Activated T-cell treated with anti-CD3 and anti-CD28 coated beads, Interleukin-2, amount 50 U/mL, for 72 hours (primary cell): ENCODE measurements at regions not wholly inside any gene's neighbourhood (a gene's known extent, or its start where the extent isn't known, plus 50 kb on each side); places are given as distances from the start of the nearest gene placed in this dataset.
"Not testable (repeated sequence)": the region's sequence is repeated elsewhere in the genome, so short reads cannot be mapped to it uniquely, and the experiment has no call there.

Experiments
- ATAC-seq, 2 donors: fragments of 150-1000 bp; cut with Tn5 transposase; replicated peaks in 1 of 2; 2 replicates each; pipeline ENCODE4 v1.10.0; 2021; ENCODE audit warnings: moderate library complexity in 2 of 2, mild to moderate bottlenecking in 1 of 2
- DNase-seq, 2 donors: peaks; one replicate each; pipeline ENCODE4 v3.0.0; 2021 to 2022; ENCODE audit warnings: mixed read lengths in 1 of 2
- H3K27ac Mint-ChIP-seq: one replicate; pipeline ENCODE4 v1.8.0; 2022; ENCODE audit warnings: mild to moderate bottlenecking, moderate library complexity, mixed read lengths
- H3K27me3 Mint-ChIP-seq: one replicate; pipeline ENCODE4 v1.8.0; 2022; ENCODE audit warnings: low read depth, mixed read lengths
- H3K36me3 Mint-ChIP-seq, 2 donors: one replicate each; pipeline ENCODE4 v1.8.0; 2022; ENCODE audit warnings: mixed read lengths in 2 of 2, mild to moderate bottlenecking in 1 of 2; ENCODE audit not compliant: insufficient read depth in 2 of 2
- H3K4me1 Mint-ChIP-seq: one replicate; pipeline ENCODE4 v1.8.0; 2022; ENCODE audit warnings: low read depth, mixed read lengths
- H3K4me3 Mint-ChIP-seq, 2 donors: one replicate each; pipeline ENCODE4 v1.8.0; 2022; ENCODE audit warnings: mild to moderate bottlenecking in 2 of 2, mixed read lengths in 2 of 2, moderate library complexity in 2 of 2
- H3K9me3 Mint-ChIP-seq, 2 donors: one replicate each; pipeline ENCODE4 v1.8.0; 2022; ENCODE audit warnings: mixed read lengths in 2 of 2

DNA sequence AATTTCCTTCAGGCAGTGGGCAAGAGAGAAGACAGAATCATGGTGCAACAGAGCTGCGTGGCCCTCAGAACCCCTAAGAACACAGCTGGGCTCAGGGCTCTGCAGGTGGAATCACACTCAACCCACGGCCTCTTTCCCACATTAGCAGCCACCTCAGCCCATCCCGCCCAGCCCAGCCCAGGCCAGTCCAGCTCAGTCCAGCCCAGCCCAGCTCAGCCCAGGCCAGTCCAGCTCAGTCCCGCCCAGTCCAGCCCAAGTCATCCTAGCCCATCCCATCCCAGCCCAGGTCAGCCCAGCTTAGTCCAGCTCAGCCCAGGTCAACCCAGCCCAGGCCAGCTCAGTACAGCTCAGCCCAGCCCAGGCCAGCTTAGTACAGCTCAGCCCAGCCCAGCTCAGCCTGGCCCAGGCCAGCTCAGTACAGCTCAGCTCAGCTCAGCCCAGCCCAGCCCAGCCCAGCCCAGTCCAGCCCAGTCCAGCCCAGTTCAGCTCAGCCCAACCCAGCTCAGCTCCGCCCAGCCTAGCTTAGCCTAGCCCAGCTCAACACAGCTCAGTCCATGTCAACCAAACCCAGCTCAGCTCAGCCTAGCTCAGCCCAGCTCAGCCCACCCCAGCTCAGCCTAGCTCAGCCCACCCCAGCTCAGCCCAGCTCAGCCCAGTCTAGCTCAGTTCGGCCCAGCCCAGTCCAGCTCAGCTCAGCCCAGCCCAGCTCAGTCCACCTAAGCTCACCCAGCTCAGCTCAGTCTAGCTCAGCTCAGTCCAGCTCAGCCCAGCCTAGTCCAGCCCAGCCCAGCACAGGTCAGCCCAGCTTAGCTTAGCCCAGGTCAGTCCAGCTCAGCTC is 183.1 kb downstream of the TMEM121 start:
- H3K4me3 Mint-ChIP-seq = no peak overlapping the region

DNA sequence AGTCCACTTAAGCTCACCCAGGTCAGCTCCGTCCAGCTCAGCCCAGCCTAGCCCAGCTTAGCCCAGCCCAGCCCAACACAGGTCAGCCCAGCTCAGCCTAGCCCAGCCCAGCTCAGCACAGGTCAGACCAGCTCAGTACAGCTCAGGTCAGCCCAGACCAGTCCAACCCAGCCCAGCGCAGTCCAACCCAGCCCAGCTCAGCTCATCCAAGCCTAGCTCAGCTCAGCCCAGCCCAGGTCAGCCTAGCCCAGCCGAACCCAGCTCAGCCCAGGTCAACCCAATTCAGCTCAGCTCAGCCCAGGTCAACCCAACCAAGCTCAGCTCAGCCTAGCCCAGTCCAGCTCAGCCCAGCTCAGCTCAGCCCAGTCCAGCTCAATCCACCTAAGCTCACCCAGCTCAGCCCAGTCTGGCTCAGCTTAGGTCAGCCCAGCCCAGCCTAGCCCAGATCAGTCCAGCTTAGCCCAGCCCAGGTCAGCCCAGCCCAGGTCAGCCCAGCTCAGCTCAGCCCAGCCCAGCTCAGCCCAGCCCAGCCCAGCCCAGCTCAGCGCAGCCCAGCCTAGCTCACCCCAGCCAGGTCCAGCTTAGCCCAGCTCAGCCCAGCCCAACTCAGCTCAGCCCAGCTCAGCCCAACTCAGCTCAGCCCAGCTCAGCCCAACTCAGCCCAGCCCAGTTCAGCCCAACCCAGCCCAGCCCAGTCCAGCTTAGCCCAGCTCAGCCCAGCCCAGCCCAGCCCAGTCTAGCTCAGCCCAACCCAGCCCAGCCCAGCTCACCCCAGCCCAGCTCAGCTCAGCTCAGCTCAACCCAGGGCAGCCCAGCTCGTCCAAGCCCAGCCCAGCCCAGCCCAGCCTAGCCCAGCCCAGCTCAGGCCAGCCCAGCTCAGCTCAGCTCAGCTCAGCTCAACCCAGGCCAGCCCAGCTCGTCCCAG is 184.0 kb downstream of the TMEM121 start:
- no peaks in the 10 kb centered on the region for H3K9me3 Mint-ChIP-seq
- H3K27me3 Mint-ChIP-seq = no peaks in the 10 kb centered on the region
- ATAC-seq (peak in 1 of 2 donors; percentile 5), DNase-seq (no peak)
- H3K4me1 Mint-ChIP-seq = no peaks in the 10 kb centered on the region
- H3K27ac Mint-ChIP-seq = no peak overlapping the region
- H3K36me3 Mint-ChIP-seq = no peaks in the 10 kb centered on the region
- H3K4me3 Mint-ChIP-seq = no peak overlapping the region

More for the DNA sequence above, 183.1 kb downstream of the TMEM121 start:
- no peak overlapping the region for H3K27ac Mint-ChIP-seq
- no peaks in the 10 kb centered on the region for H3K27me3 Mint-ChIP-seq
- ATAC-seq (peak in 1 of 2 donors; percentile 14), DNase-seq (no peak)
- H3K36me3 Mint-ChIP-seq = no peaks in the 10 kb centered on the region
- no peaks in the 10 kb centered on the region for H3K4me1 Mint-ChIP-seq
- H3K9me3 Mint-ChIP-seq = no peaks in the 10 kb centered on the region

DNA sequence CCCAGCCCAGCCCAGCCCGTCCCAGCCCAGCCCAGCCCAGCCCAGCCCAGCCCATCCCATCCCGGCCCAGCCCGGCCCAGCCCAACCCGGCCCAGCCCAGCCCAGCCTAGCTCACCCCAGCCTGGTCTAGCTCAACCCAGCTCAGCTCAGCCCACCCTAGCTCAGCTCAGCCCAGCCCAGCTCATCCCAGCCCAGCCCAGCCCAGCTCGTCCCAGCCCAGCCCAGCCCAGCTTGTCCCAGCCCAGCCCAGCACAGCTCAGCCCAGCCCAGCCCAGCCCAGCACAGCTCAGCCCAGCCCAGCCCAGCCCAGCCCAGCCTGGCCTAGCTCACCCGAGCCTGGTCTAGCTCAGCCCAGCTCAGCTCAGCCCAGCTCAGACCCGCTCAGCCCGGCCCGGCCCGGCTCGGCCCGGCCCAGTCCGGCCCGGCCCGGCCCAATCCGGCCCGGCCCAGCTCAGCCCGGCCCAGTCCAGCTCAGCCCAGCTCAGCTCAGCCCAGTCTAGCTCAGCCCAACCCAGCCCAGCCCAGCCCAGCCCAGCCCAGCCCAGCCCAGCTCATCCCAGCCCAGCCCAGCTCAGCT is 184.7 kb downstream of the TMEM121 start:
- Mint-ChIP-seq H3K9me3 (no peaks in the 10 kb centered on the region), H3K4me1 (no peaks in the 10 kb centered on the region), H3K27me3 (no peaks in the 10 kb centered on the region), H3K27ac (no peak overlapping the region), H3K4me3 (no peak overlapping the region), H3K36me3 (no peaks in the 10 kb centered on the region)
- DNase-seq = no peak
- no peak for ATAC-seq

DNA sequence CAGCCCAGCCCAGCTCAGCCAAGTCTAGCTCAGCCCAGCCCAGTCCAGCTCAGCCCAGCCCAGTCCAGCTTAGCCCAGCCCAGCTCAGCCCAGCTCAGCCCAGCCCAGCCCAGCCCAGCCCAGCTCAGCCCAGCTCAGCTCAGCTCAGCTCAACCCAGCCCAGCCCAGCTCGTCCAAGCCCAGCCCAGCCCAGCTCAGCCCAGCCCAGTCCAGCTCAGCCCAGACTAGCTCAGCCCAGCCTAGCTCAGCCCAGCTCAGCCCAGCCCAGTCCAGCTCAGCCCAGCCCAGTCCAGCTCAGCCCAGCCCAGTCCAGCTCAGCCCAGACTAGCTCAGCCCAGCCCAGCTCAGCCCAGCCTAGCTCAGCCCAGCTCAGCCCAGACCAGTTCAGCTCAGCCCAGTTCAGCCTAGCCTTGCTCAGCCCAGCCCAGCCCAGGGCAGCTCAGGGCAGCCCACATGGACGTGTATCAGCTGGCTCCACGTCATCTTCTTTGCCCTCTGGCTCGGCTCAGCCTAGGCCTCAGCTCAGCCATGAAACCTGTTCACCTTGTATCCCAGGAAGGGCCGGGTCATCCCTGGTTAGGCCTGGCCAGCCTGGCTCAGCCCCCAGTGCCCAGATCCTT is 185.6 kb downstream of the TMEM121 start:
- Mint-ChIP-seq H3K27ac (no peak overlapping the region), H3K27me3 (no peaks in the 10 kb centered on the region), H3K9me3 (no peaks in the 10 kb centered on the region), H3K4me1 (no peaks in the 10 kb centered on the region), H3K36me3 (no peaks in the 10 kb centered on the region), H3K4me3 (no peak overlapping the region)
- DNase-seq (no peak), ATAC-seq (no peak)

DNA sequence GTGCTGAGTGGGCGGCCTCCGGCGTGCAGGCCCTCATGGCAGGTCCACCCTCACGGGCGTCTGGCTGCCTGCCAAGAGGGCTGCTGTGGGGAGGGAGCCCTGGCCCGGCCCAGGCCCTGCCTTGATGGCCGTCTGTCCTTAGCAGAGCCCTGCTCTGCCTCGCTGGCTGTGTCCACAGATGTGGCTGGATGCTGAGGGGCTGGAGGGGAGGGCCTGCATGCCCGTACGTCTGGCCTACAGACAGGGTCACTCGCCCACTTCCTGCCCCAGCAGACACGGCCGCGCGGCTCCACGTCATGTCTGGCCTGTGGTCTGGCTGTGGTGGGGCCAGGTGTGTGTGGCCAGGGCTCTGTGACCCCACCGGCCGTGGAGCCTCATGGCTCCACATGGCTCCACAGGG is 186.3 kb downstream of the TMEM121 start:
- H3K9me3 Mint-ChIP-seq, H3K4me3 Mint-ChIP-seq, ATAC-seq, H3K27ac Mint-ChIP-seq, H3K4me1 Mint-ChIP-seq, H3K27me3 Mint-ChIP-seq, DNase-seq, H3K36me3 Mint-ChIP-seq: not testable (repeated sequence)

DNA sequence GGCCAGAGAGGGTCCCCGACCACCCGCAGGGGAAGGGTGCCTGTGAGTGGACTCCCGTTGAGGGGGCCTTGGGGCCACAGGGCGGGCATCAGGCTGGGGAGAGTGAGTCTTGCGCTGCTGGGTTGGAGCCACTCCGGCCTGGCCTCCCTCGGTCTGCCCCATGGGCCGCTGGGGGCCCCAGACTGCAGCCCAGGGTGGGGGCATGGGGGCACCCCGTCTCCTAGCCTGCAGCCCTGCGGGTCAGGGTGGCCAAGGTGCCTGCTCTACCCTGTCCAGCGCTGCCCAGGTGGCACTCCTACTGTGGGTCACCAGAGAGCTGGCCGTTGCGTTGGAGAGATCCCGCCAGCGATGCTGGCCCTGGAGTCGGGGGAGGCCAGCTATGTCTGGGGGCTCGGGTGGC is 186.8 kb downstream of the TMEM121 start:
- not testable (repeated sequence) for DNase-seq, H3K9me3 Mint-ChIP-seq, H3K4me1 Mint-ChIP-seq, H3K36me3 Mint-ChIP-seq, H3K27ac Mint-ChIP-seq, H3K27me3 Mint-ChIP-seq, H3K4me3 Mint-ChIP-seq, ATAC-seq

DNA sequence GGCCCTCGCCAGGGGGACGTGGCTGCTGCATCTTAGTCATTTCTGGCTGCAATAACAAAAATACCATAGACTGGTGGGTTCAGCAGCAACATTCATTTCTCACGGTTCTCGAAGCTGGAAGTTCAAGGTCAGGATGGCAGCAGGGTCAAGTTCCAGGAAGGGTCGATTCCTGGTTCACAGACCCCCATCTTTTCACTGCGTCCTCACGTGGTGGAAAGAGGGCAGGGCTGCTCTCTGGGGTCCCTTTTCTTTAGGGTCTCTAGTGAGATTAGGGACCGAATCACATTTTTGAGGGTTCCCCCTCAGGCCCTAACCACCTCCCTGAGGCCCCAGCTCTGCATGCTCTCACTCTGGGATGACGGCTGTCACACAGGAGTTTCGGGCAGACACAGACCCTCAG is 187.5 kb downstream of the TMEM121 start:
- H3K4me1 Mint-ChIP-seq, H3K27ac Mint-ChIP-seq, H3K9me3 Mint-ChIP-seq, H3K27me3 Mint-ChIP-seq, H3K4me3 Mint-ChIP-seq, H3K36me3 Mint-ChIP-seq, DNase-seq, ATAC-seq: not testable (repeated sequence)

DNA sequence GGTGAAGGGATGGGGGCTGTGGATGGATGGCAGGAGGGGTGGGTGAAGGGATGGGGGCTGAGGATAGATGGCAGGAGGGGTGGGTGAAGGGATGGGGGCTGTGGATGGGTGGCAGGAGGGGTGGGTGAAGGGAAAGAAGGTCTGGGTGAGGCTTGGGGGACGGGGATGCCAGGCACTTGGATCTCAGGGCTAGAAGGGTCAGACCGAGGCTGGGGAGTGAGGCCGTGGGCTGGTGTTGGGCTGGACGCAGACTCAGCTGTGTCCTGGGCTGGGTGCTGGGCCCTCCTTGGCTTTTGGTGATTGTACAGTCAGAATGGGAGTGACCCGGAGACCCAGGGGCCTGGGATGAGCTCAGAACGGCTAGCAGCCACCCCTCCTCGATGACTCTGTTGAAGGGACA is 192.4 kb downstream of the TMEM121 start:
- not testable (repeated sequence) for H3K27me3 Mint-ChIP-seq, ATAC-seq, H3K4me3 Mint-ChIP-seq, H3K36me3 Mint-ChIP-seq, DNase-seq, H3K4me1 Mint-ChIP-seq, H3K27ac Mint-ChIP-seq, H3K9me3 Mint-ChIP-seq

DNA sequence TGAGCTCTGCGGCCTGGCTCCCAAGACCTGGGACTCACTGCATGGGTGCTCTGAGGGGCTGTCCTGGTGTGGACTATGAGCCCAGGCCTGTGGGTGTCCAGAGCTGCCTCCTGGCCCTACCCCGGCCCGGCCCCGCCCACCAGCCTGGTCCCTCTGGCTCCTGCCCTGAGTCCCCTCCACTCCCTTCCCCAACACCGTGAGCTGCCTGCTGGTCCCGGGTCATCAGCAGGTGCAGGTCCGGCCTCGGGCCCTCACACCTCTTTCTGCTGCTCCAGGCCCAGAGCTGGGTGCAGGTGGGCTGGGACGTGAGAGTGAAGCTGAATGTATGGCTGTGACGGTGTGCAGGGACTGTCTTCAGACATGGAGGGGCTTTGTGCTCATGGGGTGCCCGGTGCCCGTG is 193.7 kb downstream of the TMEM121 start:
- not testable (repeated sequence) for H3K9me3 Mint-ChIP-seq, H3K4me1 Mint-ChIP-seq, H3K4me3 Mint-ChIP-seq, H3K27me3 Mint-ChIP-seq, H3K27ac Mint-ChIP-seq, ATAC-seq, DNase-seq, H3K36me3 Mint-ChIP-seq

DNA sequence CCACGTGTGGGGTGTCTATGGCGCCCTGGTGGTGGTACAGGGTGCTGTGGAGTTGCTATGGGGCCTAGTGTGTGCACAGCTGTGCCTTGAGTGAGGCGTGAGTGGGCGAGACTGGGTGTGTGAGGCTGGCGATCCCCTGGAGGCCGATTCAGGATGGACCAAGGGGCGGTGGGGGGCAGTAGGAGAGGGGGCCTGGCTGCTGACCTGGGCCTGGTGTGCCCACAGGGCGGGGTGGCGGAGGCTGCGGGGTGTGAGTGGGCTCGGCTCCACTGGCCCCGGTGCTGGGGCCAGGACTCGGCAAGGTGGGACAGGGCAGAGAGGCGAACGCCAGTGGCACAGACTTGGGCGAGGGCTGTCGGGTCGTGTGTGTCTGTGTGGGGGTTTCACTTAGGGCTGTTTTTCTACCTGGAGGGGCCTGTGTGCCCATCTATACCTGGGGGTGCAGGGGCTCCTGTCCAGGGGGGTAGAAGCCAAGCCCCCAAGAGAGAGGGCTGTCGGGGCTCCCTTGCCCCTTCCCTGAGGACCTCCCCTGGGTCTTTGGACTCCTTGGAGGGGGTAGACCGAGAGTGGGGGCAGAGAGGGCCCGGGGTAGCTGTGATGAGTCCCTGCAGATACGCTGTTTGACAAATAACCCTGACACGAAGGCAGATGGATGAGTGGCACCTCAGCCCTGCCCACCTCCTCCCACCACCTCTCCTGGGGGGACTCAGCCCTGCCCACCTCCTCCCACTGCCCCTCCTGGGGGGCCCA is 194.6 kb downstream of the TMEM121 start:
- not testable (repeated sequence) for H3K36me3 Mint-ChIP-seq, H3K27me3 Mint-ChIP-seq, ATAC-seq, H3K4me3 Mint-ChIP-seq, H3K9me3 Mint-ChIP-seq, H3K4me1 Mint-ChIP-seq, H3K27ac Mint-ChIP-seq, DNase-seq

DNA sequence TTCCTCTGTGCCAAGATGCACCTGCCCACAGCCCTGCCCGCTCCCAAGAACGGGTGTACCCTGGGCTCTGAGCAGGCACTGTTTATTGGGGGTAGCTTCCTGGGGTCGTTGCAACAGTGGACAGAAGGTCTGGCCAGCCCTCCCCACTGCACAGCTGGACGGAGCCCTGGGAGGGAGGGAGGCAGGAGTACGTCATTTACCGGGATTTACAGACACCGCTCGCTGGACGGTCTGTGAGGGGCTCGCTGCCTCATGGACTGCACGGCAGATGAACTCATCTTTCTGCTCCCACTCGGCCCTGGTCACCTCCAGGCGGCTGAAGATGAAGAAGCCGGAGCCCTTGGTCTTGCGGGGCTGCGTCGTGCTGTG is 195.2 kb downstream of the TMEM121 start:
- ATAC-seq, H3K4me3 Mint-ChIP-seq, H3K36me3 Mint-ChIP-seq, H3K27ac Mint-ChIP-seq, DNase-seq, H3K9me3 Mint-ChIP-seq, H3K27me3 Mint-ChIP-seq, H3K4me1 Mint-ChIP-seq: not testable (repeated sequence)

DNA sequence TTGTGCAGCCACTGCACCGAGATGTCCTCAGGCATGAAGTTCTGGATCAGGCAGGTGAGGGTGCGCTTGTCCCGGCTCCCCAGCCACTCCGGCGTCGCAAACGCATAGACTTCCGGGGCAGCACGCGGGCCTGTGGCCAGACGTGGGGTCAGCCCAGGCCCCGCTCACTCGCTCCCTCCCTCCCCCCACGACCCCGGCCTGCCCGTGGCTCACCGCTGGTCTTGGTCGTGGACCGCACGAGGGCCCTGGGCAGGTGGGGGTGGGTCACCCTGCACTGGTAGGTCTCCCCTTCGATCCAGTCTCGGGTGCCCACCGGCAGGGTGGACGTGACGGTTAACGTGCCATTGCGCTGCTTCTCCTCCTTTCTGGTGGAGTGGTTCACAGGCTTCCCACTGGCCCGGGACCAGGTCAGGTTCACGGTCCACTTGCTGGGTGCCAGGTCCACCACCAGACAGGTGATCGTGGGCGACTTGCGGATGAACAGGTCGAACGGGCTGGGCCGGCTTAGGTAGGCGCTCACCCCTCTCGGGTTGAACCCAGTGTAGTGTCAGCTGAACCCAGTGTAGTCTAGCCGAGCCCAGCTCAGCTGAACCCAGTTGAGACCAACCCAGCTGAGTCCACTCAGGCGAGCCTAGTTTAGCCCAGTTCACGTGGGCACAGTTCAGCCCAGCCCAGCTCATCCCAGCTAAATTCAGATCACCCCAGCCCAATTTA is 195.8 kb downstream of the TMEM121 start:
- H3K36me3 Mint-ChIP-seq, H3K9me3 Mint-ChIP-seq, H3K4me3 Mint-ChIP-seq, ATAC-seq, DNase-seq, H3K27me3 Mint-ChIP-seq, H3K4me1 Mint-ChIP-seq, H3K27ac Mint-ChIP-seq: not testable (repeated sequence)
